GM12878 (cell line): ENCODE measurements at regions not wholly inside any gene's neighbourhood (a gene's known extent, or its start where the extent isn't known, plus 50 kb on each side); places are given as distances from the start of the nearest gene placed in this dataset.

Experiments
- FOXK2 ChIP-seq: fragments of 450-650 bp; IDR thresholded peaks from 2 replicates; pipeline ENCODE4 v1.6.1; 2017; ENCODE audit warnings: mild to moderate bottlenecking, moderate library complexity
- SREBF2 ChIP-seq: IDR thresholded peaks from 2 replicates; pipeline ENCODE4 v1.6.1; 2012; ENCODE audit warnings: mild to moderate bottlenecking, low read length
- TF ChIP-seq, protein P1 (sequence below): IDR thresholded peaks from 2 replicates; pipeline ENCODE4 v1.6.1; 2011; ENCODE audit warnings: mild to moderate bottlenecking, low read depth, low read length, moderate library complexity; ENCODE audit not compliant: insufficient replicate concordance

GRCh38 chr22:47435204-47435487, 672.7 kb downstream of the TBC1D22A start:
- no peak for TF ChIP-seq FOXK2
- TF ChIP-seq SREBF2, result no peak
- TF ChIP-seq, protein P1, sequence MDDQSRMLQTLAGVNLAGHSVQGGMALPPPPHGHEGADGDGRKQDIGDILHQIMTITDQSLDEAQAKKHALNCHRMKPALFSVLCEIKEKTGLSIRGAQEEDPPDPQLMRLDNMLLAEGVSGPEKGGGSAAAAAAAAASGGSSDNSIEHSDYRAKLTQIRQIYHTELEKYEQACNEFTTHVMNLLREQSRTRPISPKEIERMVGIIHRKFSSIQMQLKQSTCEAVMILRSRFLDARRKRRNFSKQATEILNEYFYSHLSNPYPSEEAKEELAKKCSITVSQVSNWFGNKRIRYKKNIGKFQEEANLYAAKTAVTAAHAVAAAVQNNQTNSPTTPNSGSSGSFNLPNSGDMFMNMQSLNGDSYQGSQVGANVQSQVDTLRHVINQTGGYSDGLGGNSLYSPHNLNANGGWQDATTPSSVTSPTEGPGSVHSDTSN, result no peak
